ENCODE measurements at regions not wholly inside any gene's neighbourhood (a gene's known extent, or its start where the extent isn't known, plus 50 kb on each side); places are given as distances from the start of the nearest gene placed in this dataset.
"Not testable (repeated sequence)": the region's sequence is repeated elsewhere in the genome, so short reads cannot be mapped to it uniquely, and the experiment has no call there.

- TF ChIP-seq EZH2 (IDR thresholded peaks at IDR 0.05; ENCODE audit: borderline replicate concordance, low read depth, low read length, poor library complexity, severe bottlenecking) (no peak), CTCF (conservative IDR thresholded peaks at IDR 0.05; ENCODE audit: low read depth, low read length) (no peak)
- H3K9me3 ChIP-seq (ENCODE audit: low read depth, low read length, poor library complexity, severe bottlenecking): no peaks in the 10 kb centered on the region
- DNase-seq (ENCODE audit: low spot score): no peak
- CTCF ChIA-PET: no interaction called here
- no peaks in the 10 kb centered on the region for H3K27me3 ChIP-seq (replicated peaks; ENCODE audit: insufficient read depth, low read depth, low read length, poor library complexity)
- peaks cover 7% of the 10 kb centered on the region for H3K4me1 ChIP-seq (ENCODE audit: insufficient read depth, low read length, poor library complexity, severe bottlenecking)
- no peak overlapping the region for H3K27ac ChIP-seq (ENCODE audit: low read depth, low read length, poor library complexity, severe bottlenecking)
- BruUV-seq (replicated peaks): no TSS peak
- intact Hi-C loops (cut with micrococcal nuclease; ENCODE audit: unreplicated experiment): no loop called here
- no peak overlapping the region for H3K4me3 ChIP-seq (ENCODE audit: low read depth, low read length, poor library complexity, severe bottlenecking)
- POLR2A ChIA-PET (ENCODE audit: low non-redundant PET): no interaction called here
- H3K36me3 ChIP-seq (ENCODE audit: insufficient read depth, low read length, poor library complexity, severe bottlenecking): no peaks in the 10 kb centered on the region
These were observed 62.2 kb upstream of the RNF38 start for GRCh38 chr9:36462245-36462644.

- CTCF ChIA-PET: no interaction called here
- H3K27me3 ChIP-seq (replicated peaks; ENCODE audit: insufficient read depth, low read depth, low read length, poor library complexity): no peaks in the 10 kb centered on the region
- H3K4me1 ChIP-seq (ENCODE audit: insufficient read depth, low read length, poor library complexity, severe bottlenecking): peaks cover 7% of the 10 kb centered on the region
- no peaks in the 10 kb centered on the region for H3K9me3 ChIP-seq (ENCODE audit: low read depth, low read length, poor library complexity, severe bottlenecking)
- intact Hi-C loops (cut with micrococcal nuclease; ENCODE audit: unreplicated experiment): no loop called here
- H3K36me3 ChIP-seq (ENCODE audit: insufficient read depth, low read length, poor library complexity, severe bottlenecking): no peaks in the 10 kb centered on the region
- DNase-seq (ENCODE audit: low spot score): no peak
- H3K27ac ChIP-seq (ENCODE audit: low read depth, low read length, poor library complexity, severe bottlenecking): no peak overlapping the region
- no peak overlapping the region for H3K4me3 ChIP-seq (ENCODE audit: low read depth, low read length, poor library complexity, severe bottlenecking)
- no peak for TF ChIP-seq EZH2 (IDR thresholded peaks at IDR 0.05; ENCODE audit: borderline replicate concordance, low read depth, low read length, poor library complexity, severe bottlenecking)
- TF ChIP-seq CTCF (conservative IDR thresholded peaks at IDR 0.05; ENCODE audit: low read depth, low read length): no peak
- BruUV-seq (replicated peaks): no TSS peak
- POLR2A ChIA-PET (ENCODE audit: low non-redundant PET): no interaction called here
These were observed 61.3 kb upstream of the RNF38 start for GRCh38 chr9:36461323-36461722.

GRCh38 chr9:36458430-36458915 is 58.4 kb upstream of the RNF38 start:
- BruUV-seq (replicated peaks); DNase-seq (ENCODE audit: low spot score); POLR2A ChIA-PET (ENCODE audit: low non-redundant PET); H3K27ac ChIP-seq (ENCODE audit: low read depth, low read length, poor library complexity, severe bottlenecking); CTCF ChIA-PET; H3K36me3 ChIP-seq (ENCODE audit: insufficient read depth, low read length, poor library complexity, severe bottlenecking); H3K9me3 ChIP-seq (ENCODE audit: low read depth, low read length, poor library complexity, severe bottlenecking); H3K4me3 ChIP-seq (ENCODE audit: low read depth, low read length, poor library complexity, severe bottlenecking); H3K4me1 ChIP-seq (ENCODE audit: insufficient read depth, low read length, poor library complexity, severe bottlenecking); H3K27me3 ChIP-seq (replicated peaks; ENCODE audit: insufficient read depth, low read depth, low read length, poor library complexity): not testable (repeated sequence)
- intact Hi-C loops (cut with micrococcal nuclease; ENCODE audit: unreplicated experiment): loop anchor here (10.0 kb wide), 1 partner anchor 96 kb away; no protein-coding TSS in a partner anchor

GRCh38 chr9:36457836-36458429 is 57.9 kb upstream of the RNF38 start:
- Histone ChIP-seq H3K4me1 (ENCODE audit: insufficient read depth, low read length, poor library complexity, severe bottlenecking) (peaks cover 7% of the 10 kb centered on the region), H3K36me3 (ENCODE audit: insufficient read depth, low read length, poor library complexity, severe bottlenecking) (no peaks in the 10 kb centered on the region), H3K4me3 (ENCODE audit: low read depth, low read length, poor library complexity, severe bottlenecking) (no peak overlapping the region), H3K9me3 (ENCODE audit: low read depth, low read length, poor library complexity, severe bottlenecking) (no peaks in the 10 kb centered on the region), H3K27ac (ENCODE audit: low read depth, low read length, poor library complexity, severe bottlenecking) (no peak overlapping the region), H3K27me3 (replicated peaks; ENCODE audit: insufficient read depth, low read depth, low read length, poor library complexity) (no peaks in the 10 kb centered on the region)
- intact Hi-C loops (cut with micrococcal nuclease; ENCODE audit: unreplicated experiment): loop anchor here (10.0 kb wide), 1 partner anchor 97 kb away; no protein-coding TSS in a partner anchor
- CTCF ChIA-PET: no interaction called here
- BruUV-seq (replicated peaks): no TSS peak
- TF ChIP-seq CTCF (conservative IDR thresholded peaks at IDR 0.05; ENCODE audit: low read depth, low read length) (no peak), EZH2 (IDR thresholded peaks at IDR 0.05; ENCODE audit: borderline replicate concordance, low read depth, low read length, poor library complexity, severe bottlenecking) (no peak)
- POLR2A ChIA-PET (ENCODE audit: low non-redundant PET): no interaction called here
- DNase-seq (ENCODE audit: low spot score): no peak
